Fibroblast of lung (primary cell): ENCODE measurements at regions not wholly inside any gene's neighbourhood (a gene's known extent, or its start where the extent isn't known, plus 50 kb on each side); places are given as distances from the start of the nearest gene placed in this dataset.

Experiments used
- CTCF ChIP-seq, 2 donors: IDR thresholded peaks in 1 of 2; conservative IDR thresholded peaks in 1 of 2; 1 replicate in 1 of 2; 2 replicates in 1 of 2; pipeline ENCODE4 v1.5.1; 2011 to 2012; ENCODE audit warnings: low read length in 2 of 2, control low read depth in 1 of 2, inconsistent platforms in 1 of 2, low read depth in 1 of 2, mild to moderate bottlenecking in 1 of 2
- EZH2 ChIP-seq: IDR thresholded peaks from 2 replicates; pipeline ENCODE4 v1.5.1; 2012; ENCODE audit warnings: low read length, control low read depth, mild to moderate bottlenecking; ENCODE audit errors: missing control alignments

GRCh38 chr3:5498981-5499380 lies 311.5 kb downstream of the EDEM1 start:
- TF ChIP-seq CTCF (conservative IDR thresholded peaks at IDR 0.05 in 1 of 2, IDR thresholded peaks at IDR 0.05 in 1 of 2; ENCODE audit: low read depth in 1 of 2, low read length in 2 of 2) = no peak
- TF ChIP-seq EZH2 = no peak
